ENCODE measurements at regions not wholly inside any gene's neighbourhood (a gene's known extent, or its start where the extent isn't known, plus 50 kb on each side); places are given as distances from the start of the nearest gene placed in this dataset.

- H3K36me3 ChIP-seq (replicated peaks; ENCODE audit: insufficient read depth, low read depth) = no peaks in the 10 kb centered on the region
- H3K9me3 ChIP-seq (ENCODE audit: low read depth) = no peaks in the 10 kb centered on the region
- H3K27ac ChIP-seq = no peak overlapping the region
- no peak overlapping the region for H2AFZ ChIP-seq
- 77% methylated on average over 16 of the region's 16 CpGs for WGBS (ENCODE audit: low lambda C conversion rate, missing lambda C conversion rate)
- no peak overlapping the region for H3K4me3 ChIP-seq
- no peak overlapping the region for H3K4me2 ChIP-seq
- no peak for DNase-seq (ENCODE audit: low spot score)
- no peaks in the 10 kb centered on the region for H3K9me2 ChIP-seq (replicated peaks; ENCODE audit: insufficient read depth)
- no peaks in the 10 kb centered on the region for H3K79me2 ChIP-seq
- TF ChIP-seq EZH2phosphoT487 (IDR thresholded peaks at IDR 0.05; ENCODE audit: low read depth, severe bottlenecking, unreplicated experiment) (no peak), EZH2 (IDR thresholded peaks at IDR 0.05; ENCODE audit: borderline replicate concordance) (no peak), CTCF (IDR thresholded peaks at IDR 0.05; ENCODE audit: poor library complexity) (no peak)
- peaks cover 9% of the 10 kb centered on the region for H3K4me1 ChIP-seq (ENCODE audit: insufficient read depth)
- H3K27me3 ChIP-seq = no peaks in the 10 kb centered on the region
- no peaks in the 10 kb centered on the region for H4K20me1 ChIP-seq (ENCODE audit: insufficient read depth, poor library complexity, severe bottlenecking)
Measured at GRCh38 chr1:229147072-229147471, 123.8 kb upstream of the RAB4A start.

- no peaks in the 10 kb centered on the region for H3K36me3 ChIP-seq (replicated peaks; ENCODE audit: insufficient read depth, low read depth)
- no peak for TF ChIP-seq CTCF (IDR thresholded peaks at IDR 0.05; ENCODE audit: poor library complexity)
- TF ChIP-seq EZH2 (IDR thresholded peaks at IDR 0.05; ENCODE audit: borderline replicate concordance) = no peak
- no peak for TF ChIP-seq EZH2phosphoT487 (IDR thresholded peaks at IDR 0.05; ENCODE audit: low read depth, severe bottlenecking, unreplicated experiment)
- peak overlapping the region; percentile 68 for H3K27ac ChIP-seq
- H3K9me3 ChIP-seq (ENCODE audit: low read depth) = no peaks in the 10 kb centered on the region
- peak; percentile 62 for DNase-seq (ENCODE audit: low spot score)
- no peak overlapping the region for H2AFZ ChIP-seq
- WGBS (ENCODE audit: low lambda C conversion rate, missing lambda C conversion rate) = 14% methylated on average over 13 of the region's 13 CpGs
- H3K4me1 ChIP-seq (ENCODE audit: insufficient read depth) = peaks cover 9% of the 10 kb centered on the region
- peak overlapping the region; percentile 43 for H3K4me2 ChIP-seq
- no peaks in the 10 kb centered on the region for H3K27me3 ChIP-seq
- H3K4me3 ChIP-seq = no peak overlapping the region
- H3K79me2 ChIP-seq = no peaks in the 10 kb centered on the region
- H3K9me2 ChIP-seq (replicated peaks; ENCODE audit: insufficient read depth) = no peaks in the 10 kb centered on the region
- H4K20me1 ChIP-seq (ENCODE audit: insufficient read depth, poor library complexity, severe bottlenecking) = no peaks in the 10 kb centered on the region
Measured at GRCh38 chr1:229148041-229148671, 122.8 kb upstream of the RAB4A start.

GRCh38 chr1:229148743-229149142, 122.2 kb upstream of the RAB4A start:
- H3K27ac ChIP-seq = no peak overlapping the region

More at GRCh38 chr1:229148743-229149142, 122.2 kb upstream of the RAB4A start:
- H3K9me3 ChIP-seq (ENCODE audit: low read depth) = no peaks in the 10 kb centered on the region
- no peaks in the 10 kb centered on the region for H3K36me3 ChIP-seq (replicated peaks; ENCODE audit: insufficient read depth, low read depth)
- no peak for DNase-seq (ENCODE audit: low spot score)
- H3K4me1 ChIP-seq (ENCODE audit: insufficient read depth) = peaks cover 9% of the 10 kb centered on the region
- no peak overlapping the region for H3K4me3 ChIP-seq
- no peak for TF ChIP-seq CTCF (IDR thresholded peaks at IDR 0.05; ENCODE audit: poor library complexity)
- TF ChIP-seq EZH2 (IDR thresholded peaks at IDR 0.05; ENCODE audit: borderline replicate concordance) = no peak
- no peak for TF ChIP-seq EZH2phosphoT487 (IDR thresholded peaks at IDR 0.05; ENCODE audit: low read depth, severe bottlenecking, unreplicated experiment)
- no peak overlapping the region for H2AFZ ChIP-seq
- no peaks in the 10 kb centered on the region for H4K20me1 ChIP-seq (ENCODE audit: insufficient read depth, poor library complexity, severe bottlenecking)
- no peaks in the 10 kb centered on the region for H3K9me2 ChIP-seq (replicated peaks; ENCODE audit: insufficient read depth)
- H3K4me2 ChIP-seq = peak overlapping the region; percentile 43
- H3K27me3 ChIP-seq = no peaks in the 10 kb centered on the region
- no peaks in the 10 kb centered on the region for H3K79me2 ChIP-seq
- WGBS (ENCODE audit: low lambda C conversion rate, missing lambda C conversion rate) = 83% methylated on average over 7 of the region's 7 CpGs

Data from hepatocyte (in vitro differentiated cells).